Neural progenitor cell (in vitro differentiated cells): ENCODE measurements at regions not wholly inside any gene's neighbourhood (a gene's known extent, or its start where the extent isn't known, plus 50 kb on each side); places are given as distances from the start of the nearest gene placed in this dataset.

ENCODE experiments used
- EZH2phosphoT487 ChIP-seq: fragments of 200-600 bp; sonication (generic); IDR thresholded peaks from 2 replicates; pipeline ENCODE4 v1.6.1; 2017; ENCODE audit warnings: antibody characterized with exemption
- TF ChIP-seq, protein P1 (sequence below): fragments of 200-600 bp; sonication (generic); IDR thresholded peaks from 2 replicates; pipeline ENCODE4 v1.5.1; 2017; ENCODE audit warnings: antibody characterized with exemption, mild to moderate bottlenecking

GRCh38 chr5:159746707-159747106 lies 169.6 kb upstream of the ADRA1B start:
- TF ChIP-seq, protein P1, sequence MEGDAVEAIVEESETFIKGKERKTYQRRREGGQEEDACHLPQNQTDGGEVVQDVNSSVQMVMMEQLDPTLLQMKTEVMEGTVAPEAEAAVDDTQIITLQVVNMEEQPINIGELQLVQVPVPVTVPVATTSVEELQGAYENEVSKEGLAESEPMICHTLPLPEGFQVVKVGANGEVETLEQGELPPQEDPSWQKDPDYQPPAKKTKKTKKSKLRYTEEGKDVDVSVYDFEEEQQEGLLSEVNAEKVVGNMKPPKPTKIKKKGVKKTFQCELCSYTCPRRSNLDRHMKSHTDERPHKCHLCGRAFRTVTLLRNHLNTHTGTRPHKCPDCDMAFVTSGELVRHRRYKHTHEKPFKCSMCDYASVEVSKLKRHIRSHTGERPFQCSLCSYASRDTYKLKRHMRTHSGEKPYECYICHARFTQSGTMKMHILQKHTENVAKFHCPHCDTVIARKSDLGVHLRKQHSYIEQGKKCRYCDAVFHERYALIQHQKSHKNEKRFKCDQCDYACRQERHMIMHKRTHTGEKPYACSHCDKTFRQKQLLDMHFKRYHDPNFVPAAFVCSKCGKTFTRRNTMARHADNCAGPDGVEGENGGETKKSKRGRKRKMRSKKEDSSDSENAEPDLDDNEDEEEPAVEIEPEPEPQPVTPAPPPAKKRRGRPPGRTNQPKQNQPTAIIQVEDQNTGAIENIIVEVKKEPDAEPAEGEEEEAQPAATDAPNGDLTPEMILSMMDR: no peak
- no peak for TF ChIP-seq EZH2phosphoT487
